Left lobe of liver (tissue), 2 donors: ENCODE measurements at regions not wholly inside any gene's neighbourhood (a gene's known extent, or its start where the extent isn't known, plus 50 kb on each side); places are given as distances from the start of the nearest gene placed in this dataset.
"Not testable (repeated sequence)": the region's sequence is repeated elsewhere in the genome, so short reads cannot be mapped to it uniquely, and the experiment has no call there.

Experiments
- ATAC-seq: fragments of 200-7000 bp; cut with Tn5 transposase; one replicate; pipeline ENCODE4 v1.9.1; 2020; ENCODE audit warnings: mild to moderate bottlenecking, moderate library complexity
- DNase-seq: peaks from one replicate; pipeline ENCODE4 v3.0.0-alpha.2; 2020; ENCODE audit warnings: low spot score
- donor health status: DM: no; HTN: no; CAD: no; lungs with moderate emphysema.
- donor health status: DM: no; HTN: yes; CAD: no.

GRCh38 chr2:224215611-224216010 lies 176.5 kb upstream of the SERPINE2 start:
- not testable (repeated sequence) for DNase-seq, ATAC-seq

GRCh38 chr2:224213396-224213795 lies 174.3 kb upstream of the SERPINE2 start:
- no peak for ATAC-seq
- DNase-seq = no peak

- no peak for DNase-seq
These were observed 172.7 kb upstream of the SERPINE2 start for GRCh38 chr2:224211791-224212190.

GRCh38 chr2:224211181-224211480 lies 172.0 kb upstream of the SERPINE2 start:
- ATAC-seq (no peak), DNase-seq (no peak)

More at GRCh38 chr2:224211791-224212190, 172.7 kb upstream of the SERPINE2 start:
- no peak for ATAC-seq

- DNase-seq = no peak
These were observed 171.4 kb upstream of the SERPINE2 start for GRCh38 chr2:224210286-224211180.

GRCh38 chr2:224209555-224210285 lies 170.6 kb upstream of the SERPINE2 start:
- no peak for DNase-seq
- ATAC-seq = no peak

More at GRCh38 chr2:224210286-224211180, 171.4 kb upstream of the SERPINE2 start:
- no peak for ATAC-seq

GRCh38 chr2:224208443-224208842 lies 169.4 kb upstream of the SERPINE2 start:
- no peak for ATAC-seq
- DNase-seq = no peak

- DNase-seq (no peak), ATAC-seq (no peak)
These were observed 168.9 kb upstream of the SERPINE2 start for GRCh38 chr2:224208007-224208406.

GRCh38 chr2:224206816-224207215 lies 167.7 kb upstream of the SERPINE2 start:
- ATAC-seq (no peak), DNase-seq (no peak)

GRCh38 chr2:224202281-224202865 lies 163.3 kb upstream of the SERPINE2 start:
- ATAC-seq (no peak), DNase-seq (no peak)

- no peak for ATAC-seq
These were observed 159.3 kb upstream of the SERPINE2 start for GRCh38 chr2:224198436-224198835.

GRCh38 chr2:224196810-224197209 lies 157.7 kb upstream of the SERPINE2 start:
- ATAC-seq = no peak
- no peak for DNase-seq

More at GRCh38 chr2:224198436-224198835, 159.3 kb upstream of the SERPINE2 start:
- DNase-seq = no peak

GRCh38 chr2:224195925-224196571 lies 157.0 kb upstream of the SERPINE2 start:
- DNase-seq (no peak), ATAC-seq (no peak)

- DNase-seq (no peak), ATAC-seq (no peak)
These were observed 155.1 kb upstream of the SERPINE2 start for GRCh38 chr2:224194161-224194560.

GRCh38 chr2:224191465-224191864 lies 152.4 kb upstream of the SERPINE2 start:
- DNase-seq (no peak), ATAC-seq (no peak)

GRCh38 chr2:224190936-224191270 lies 151.8 kb upstream of the SERPINE2 start:
- no peak for ATAC-seq

GRCh38 chr2:224190234-224190935 lies 151.3 kb upstream of the SERPINE2 start:
- ATAC-seq = no peak

More at GRCh38 chr2:224190936-224191270, 151.8 kb upstream of the SERPINE2 start:
- no peak for DNase-seq

GRCh38 chr2:224187220-224187619 lies 148.1 kb upstream of the SERPINE2 start:
- no peak for DNase-seq
- ATAC-seq = no peak

More at GRCh38 chr2:224190234-224190935, 151.3 kb upstream of the SERPINE2 start:
- DNase-seq = no peak

GRCh38 chr2:224185023-224185601 lies 146.0 kb upstream of the SERPINE2 start:
- DNase-seq (no peak), ATAC-seq (no peak)

GRCh38 chr2:224183086-224183485 lies 144.0 kb upstream of the SERPINE2 start:
- no peak for DNase-seq
- ATAC-seq = no peak
